Neuronal stem cell (in vitro differentiated cells): ENCODE measurements at regions not wholly inside any gene's neighbourhood (a gene's known extent, or its start where the extent isn't known, plus 50 kb on each side); places are given as distances from the start of the nearest gene placed in this dataset.

Experiments
- DNase-seq: peaks from one replicate; pipeline ENCODE4 v3.0.0-alpha.2; 2013; ENCODE audit warnings: low spot score
- H2AFZ ChIP-seq: one replicate; pipeline ENCODE4 v1.6.1; 2013; ENCODE audit warnings: mild to moderate bottlenecking, low read length, inconsistent platforms
- H2AK5ac ChIP-seq: 2 replicates; pipeline ENCODE4 v1.6.1; 2013; ENCODE audit warnings: low read depth, mild to moderate bottlenecking, inconsistent platforms, low read length, moderate library complexity, mixed read lengths
- H2BK120ac ChIP-seq: 2 replicates; pipeline ENCODE4 v1.6.1; 2013; ENCODE audit warnings: low read depth, mild to moderate bottlenecking, inconsistent platforms, low read length, moderate library complexity, mixed read lengths
- H2BK12ac ChIP-seq: one replicate; pipeline ENCODE4 v1.6.1; 2013; ENCODE audit warnings: low read length, inconsistent platforms
- H2BK15ac ChIP-seq: 2 replicates; pipeline ENCODE4 v1.6.1; 2013; ENCODE audit warnings: mild to moderate bottlenecking, low read length, inconsistent platforms, mixed read lengths
- H2BK5ac ChIP-seq: one replicate; pipeline ENCODE4 v1.6.1; 2013; ENCODE audit warnings: inconsistent platforms, mild to moderate bottlenecking, low read length, moderate library complexity
- H3K14ac ChIP-seq: one replicate; pipeline ENCODE4 v1.6.1; 2013; ENCODE audit warnings: low read length, inconsistent platforms
- H3K18ac ChIP-seq: 2 replicates; pipeline ENCODE4 v1.6.1; 2013; ENCODE audit warnings: low read length, inconsistent platforms
- H3K23ac ChIP-seq: 2 replicates; pipeline ENCODE4 v1.6.1; 2013; ENCODE audit warnings: low read depth, mild to moderate bottlenecking, mixed read lengths, low read length, inconsistent platforms; ENCODE audit not compliant: poor library complexity
- H3K27ac ChIP-seq: replicated peaks from 3 replicates; pipeline ENCODE4 v1.5.1; 2013; ENCODE audit warnings: low read length, inconsistent platforms
- H3K27me3 ChIP-seq, 3 experiments: 2 replicates each; pipeline ENCODE4 v1.6.1; 2013; ENCODE audit warnings: low read length in 3 of 3, mild to moderate bottlenecking in 2 of 3, inconsistent platforms in 1 of 3, low read depth in 1 of 3, mixed read lengths in 1 of 3, moderate library complexity in 1 of 3; ENCODE audit not compliant: control insufficient read depth in 3 of 3, insufficient read depth in 3 of 3
- H3K36me3 ChIP-seq, 2 donors: replicated peaks in 1 of 2; 2 replicates each; pipeline ENCODE4 v1.6.1; 2013; ENCODE audit warnings: low read length in 2 of 2; ENCODE audit not compliant: control insufficient read depth in 2 of 2, insufficient read depth in 2 of 2
- H3K4ac ChIP-seq: 2 replicates; pipeline ENCODE4 v1.6.1; 2013; ENCODE audit warnings: inconsistent platforms, mild to moderate bottlenecking, low read length, moderate library complexity
- H3K4me1 ChIP-seq, 2 donors: 1 replicate in 1 of 2; 2 replicates in 1 of 2; pipeline ENCODE4 v1.6.1; 2013; ENCODE audit warnings: low read length in 2 of 2, low read depth in 1 of 2; ENCODE audit not compliant: control insufficient read depth in 2 of 2, insufficient read depth in 1 of 2
- H3K4me2 ChIP-seq: one replicate; pipeline ENCODE4 v1.6.1; 2013; ENCODE audit warnings: mild to moderate bottlenecking, low read length, inconsistent platforms; ENCODE audit not compliant: insufficient read depth, poor library complexity, severe bottlenecking
- H3K4me3 ChIP-seq, 2 donors: 2 replicates each; pipeline ENCODE4 v1.5.1; 2013; ENCODE audit warnings: low read length in 2 of 2, mild to moderate bottlenecking in 2 of 2, inconsistent platforms in 1 of 2, moderate library complexity in 1 of 2
- H3K79me1 ChIP-seq: one replicate; pipeline ENCODE4 v1.6.1; 2013; ENCODE audit warnings: low read depth, mild to moderate bottlenecking, inconsistent platforms, low read length, moderate library complexity
- H3K9ac ChIP-seq: one replicate; pipeline ENCODE4 v1.6.1; 2013; ENCODE audit warnings: mild to moderate bottlenecking, low read depth, low read length, inconsistent platforms; ENCODE audit not compliant: poor library complexity
- H3K9me3 ChIP-seq, 2 donors: replicated peaks in 1 of 2; 2 replicates each; pipeline versions ENCODE3 to v1.6.1; 2013; ENCODE audit warnings: low read length in 2 of 2, mild to moderate bottlenecking in 2 of 2, inconsistent platforms in 1 of 2, low read depth in 1 of 2, mixed read lengths in 1 of 2, moderate library complexity in 1 of 2; ENCODE audit not compliant: control insufficient read depth in 2 of 2, insufficient read depth in 1 of 2
- H4K8ac ChIP-seq: one replicate; pipeline ENCODE4 v1.6.1; 2013; ENCODE audit warnings: low read depth, mild to moderate bottlenecking, inconsistent platforms, low read length, moderate library complexity
- H4K91ac ChIP-seq: one replicate; pipeline ENCODE4 v1.6.1; 2013; ENCODE audit warnings: low read length, low read depth, mild to moderate bottlenecking, inconsistent platforms; ENCODE audit not compliant: poor library complexity
- WGBS, 2 donors: extraction: QIAGEN DNeasy Blood & Tissue Kit; methylation state at CpG; one replicate each; pipeline ENCODE4 v1.1.7; 2013; ENCODE audit warnings: missing lambda C conversion rate in 2 of 2, mixed read lengths in 1 of 2; ENCODE audit not compliant: insufficient read length in 2 of 2, insufficient replicate concordance in 1 of 2; ENCODE audit errors: extremely low coverage in 2 of 2; 5-methylcytosine and 5-hydroxymethylcytosine counted together

DNA sequence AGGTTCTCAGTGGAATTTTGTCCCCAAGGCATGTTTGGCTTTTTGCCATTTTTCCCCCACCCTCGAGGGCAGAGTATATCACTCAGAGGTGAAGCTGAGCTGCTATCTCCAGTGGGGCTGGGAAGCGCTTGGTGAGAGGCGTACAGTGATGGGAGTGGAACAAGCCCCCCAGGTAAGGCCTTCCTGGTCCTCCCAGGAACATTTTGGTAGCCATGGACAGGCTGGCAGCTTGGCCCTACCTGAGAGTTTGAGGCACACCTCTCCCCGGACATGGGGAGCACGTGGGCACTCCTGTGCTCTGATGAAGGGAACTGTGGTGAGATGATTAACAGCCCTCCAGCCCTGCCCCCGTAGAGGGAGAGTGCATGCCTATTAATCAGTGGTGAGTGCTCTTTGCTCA is 99.3 kb downstream of the C1QL2 start:
- WGBS, 2 donors: no CpG with 5 or more reads among the region's 6 CpGs
- no peaks in the 10 kb centered on the region for H3K36me3 ChIP-seq
- H2BK5ac ChIP-seq: no peak overlapping the region
- no peak overlapping the region for H3K4me2 ChIP-seq
- no peak overlapping the region for H3K4ac ChIP-seq
- H3K9me3 ChIP-seq: peaks cover 0 to 6% of the 10 kb centered on the region in 2 donors
- no peak overlapping the region for H3K27ac ChIP-seq
- H2BK12ac ChIP-seq: no peak overlapping the region
- H3K23ac ChIP-seq: no peak overlapping the region
- no peak overlapping the region for H2BK15ac ChIP-seq
- no peak overlapping the region for H2BK120ac ChIP-seq
- no peak overlapping the region for H2AFZ ChIP-seq
- no peaks in the 10 kb centered on the region for H3K27me3 ChIP-seq
- H3K79me1 ChIP-seq: no peaks in the 10 kb centered on the region
- no peak overlapping the region for H3K9ac ChIP-seq
- H4K91ac ChIP-seq: no peak overlapping the region
- no peak for DNase-seq
- H3K14ac ChIP-seq: no peak overlapping the region
- H2AK5ac ChIP-seq: no peak overlapping the region
- no peak overlapping the region for H3K18ac ChIP-seq
- no peak overlapping the region for H4K8ac ChIP-seq
- no peak overlapping the region for H3K4me3 ChIP-seq
- H3K4me1 ChIP-seq: no peaks in the 10 kb centered on the region

DNA sequence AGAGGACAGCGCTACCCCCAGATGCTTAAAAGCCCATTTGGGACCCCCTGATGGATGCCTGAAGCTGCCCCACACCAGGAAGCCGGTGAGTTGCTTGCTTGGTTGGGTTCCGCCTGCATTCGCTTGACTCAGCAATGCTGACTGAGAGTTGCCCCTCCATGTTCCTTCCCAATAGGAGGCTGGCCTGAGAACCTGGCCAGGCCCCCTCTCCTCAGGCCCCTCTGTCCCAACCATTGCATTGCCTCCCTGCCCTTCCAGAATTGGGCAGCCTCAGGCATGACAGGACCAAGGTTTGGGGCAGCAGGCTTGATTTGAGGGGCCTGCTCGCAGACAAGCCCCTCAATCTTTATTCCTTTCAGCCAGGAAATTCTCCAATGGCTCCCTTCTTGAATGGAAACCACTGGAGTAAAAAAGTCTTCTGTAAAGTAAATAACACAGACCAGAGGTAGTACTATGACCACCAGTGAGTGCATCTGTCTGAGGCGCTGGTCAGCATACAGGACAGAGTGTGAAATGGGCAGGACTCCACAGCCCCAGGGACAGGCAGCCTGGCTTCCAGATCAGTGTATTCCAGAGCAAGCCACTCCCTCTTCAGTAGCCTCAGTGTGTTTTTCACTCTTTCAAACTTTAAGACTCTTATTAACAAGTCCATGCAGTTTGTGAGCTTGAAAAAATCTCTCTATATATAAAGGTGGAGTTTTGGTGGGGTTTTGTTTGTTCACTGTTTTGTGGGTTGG is 104.7 kb downstream of the C1QL2 start:
- Histone ChIP-seq H2BK12ac (no peak overlapping the region), H3K4me3 (no peak overlapping the region), H3K79me1 (no peaks in the 10 kb centered on the region), H3K36me3 (no peaks in the 10 kb centered on the region), H3K9ac (no peak overlapping the region), H3K27ac (no peak overlapping the region), H2AK5ac (peak overlapping the region; percentile 56), H3K18ac (no peak overlapping the region), H3K9me3 (peaks cover 0 to 6% of the 10 kb centered on the region in 2 donors), H3K23ac (no peak overlapping the region), H3K4me2 (no peak overlapping the region), H3K4me1 (no peaks in the 10 kb centered on the region), H2BK5ac (no peak overlapping the region), H4K8ac (no peak overlapping the region), H3K14ac (no peak overlapping the region), H3K4ac (no peak overlapping the region), H2BK15ac (no peak overlapping the region), H4K91ac (no peak overlapping the region), H2BK120ac (no peak overlapping the region), H3K27me3 (no peaks in the 10 kb centered on the region), H2AFZ (no peak overlapping the region)
- no CpG with 5 or more reads among the region's 6 CpGs for WGBS, 2 donors
- DNase-seq: no peak

DNA sequence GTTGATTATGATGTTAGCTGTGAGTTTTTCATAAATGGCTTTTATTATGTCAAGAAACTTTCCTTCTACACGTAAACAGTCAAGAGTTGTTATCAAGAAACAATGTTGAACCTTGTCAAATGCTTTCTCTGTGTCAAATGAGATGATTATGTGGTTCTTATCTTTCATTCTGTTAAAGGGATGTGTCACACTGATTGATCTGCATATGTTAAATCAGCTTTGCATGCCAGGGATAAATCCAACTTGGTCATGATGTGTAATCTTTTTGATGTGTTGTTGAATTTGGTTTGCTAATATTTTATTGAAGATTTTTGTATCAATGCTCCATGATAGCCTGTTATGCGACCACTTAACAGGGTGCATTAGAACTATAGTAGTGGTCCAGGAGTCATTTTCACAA is 107.3 kb downstream of the C1QL2 start:
- no CpG with 5 or more reads among the region's 2 CpGs for WGBS, 2 donors
- Histone ChIP-seq H2AFZ (no peak overlapping the region), H4K91ac (no peak overlapping the region), H2BK12ac (no peak overlapping the region), H3K18ac (no peak overlapping the region), H4K8ac (no peak overlapping the region), H3K4me1 (no peaks in the 10 kb centered on the region), H3K14ac (no peak overlapping the region), H2BK15ac (no peak overlapping the region), H3K79me1 (no peaks in the 10 kb centered on the region), H3K4me2 (no peak overlapping the region), H3K4me3 (no peak overlapping the region), H3K27me3 (no peaks in the 10 kb centered on the region), H3K4ac (no peak overlapping the region), H3K23ac (no peak overlapping the region), H3K36me3 (no peaks in the 10 kb centered on the region), H2BK120ac (no peak overlapping the region), H3K27ac (no peak overlapping the region), H2AK5ac (no peak overlapping the region), H2BK5ac (no peak overlapping the region), H3K9me3 (peaks cover 0 to 6% of the 10 kb centered on the region in 2 donors), H3K9ac (no peak overlapping the region)
- no peak for DNase-seq

DNA sequence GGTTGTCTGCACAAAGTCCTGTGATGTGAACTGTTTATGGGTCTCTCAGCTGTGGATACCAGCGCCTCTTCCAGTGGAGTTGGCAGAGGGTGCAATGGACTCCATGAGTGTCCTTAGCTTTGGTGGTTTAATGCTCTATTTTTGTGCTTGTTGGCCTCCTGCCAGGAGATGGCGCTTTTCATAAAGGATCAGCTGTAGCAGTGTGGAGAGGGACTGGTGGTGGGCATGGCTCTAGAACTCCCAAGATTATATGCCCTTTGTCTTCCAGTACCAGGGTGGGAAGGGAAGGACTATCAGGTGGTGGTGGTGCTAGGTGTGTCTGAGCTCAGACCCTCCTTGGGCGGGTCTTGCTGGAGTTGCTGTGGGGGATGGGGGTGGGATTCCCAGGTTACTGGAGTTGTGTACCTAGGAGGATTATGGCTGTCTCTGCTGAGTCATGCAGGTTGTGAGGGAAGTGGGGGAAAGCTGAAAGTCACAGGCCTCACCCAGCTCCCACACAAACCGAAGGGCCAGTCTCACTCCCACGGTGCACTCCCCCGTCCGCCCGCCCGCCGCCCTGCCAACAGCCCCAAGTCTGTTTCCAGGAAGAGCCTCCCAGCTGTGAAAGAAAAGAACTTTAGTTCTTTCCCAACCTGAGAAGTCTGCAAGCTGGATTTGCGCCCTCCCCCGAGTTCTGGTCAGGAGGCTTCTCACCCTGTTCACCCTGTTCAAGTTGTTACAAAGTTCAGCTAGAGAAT is 108.1 kb downstream of the MARCO start:
- Histone ChIP-seq H3K79me1 (no peaks in the 10 kb centered on the region), H3K9me3 (no peaks in the 10 kb centered on the region), H4K91ac (no peak overlapping the region), H3K36me3 (no peaks in the 10 kb centered on the region), H2BK5ac (no peak overlapping the region), H3K4ac (no peak overlapping the region), H3K14ac (no peak overlapping the region), H3K23ac (no peak overlapping the region), H4K8ac (no peak overlapping the region), H2AK5ac (peak overlapping the region; percentile 28), H3K4me3 (no peak overlapping the region), H3K9ac (no peak overlapping the region), H2BK120ac (no peak overlapping the region), H3K4me1 (no peaks in the 10 kb centered on the region), H2BK12ac (no peak overlapping the region), H2BK15ac (no peak overlapping the region), H3K27me3 (no peaks in the 10 kb centered on the region), H3K4me2 (no peak overlapping the region), H3K18ac (peak overlapping the region; percentile 71), H3K27ac (no peak overlapping the region), H2AFZ (no peak overlapping the region)
- DNase-seq: no peak
- no CpG with 5 or more reads among the region's 12 CpGs for WGBS, 2 donors
